K562 (cell line): ENCODE measurements at regions not wholly inside any gene's neighbourhood (a gene's known extent, or its start where the extent isn't known, plus 50 kb on each side); places are given as distances from the start of the nearest gene placed in this dataset.

ENCODE experiments used
- ATAC-seq: fragments of 200-7000 bp; cut with Tn5 transposase; 3 replicates; pipeline ENCODE4 v1.9.1; 2020; ENCODE audit warnings: moderate library complexity
- BruUV-seq: library from RNA; stranded (reverse); fragments of 400-500 nt; replicated peaks from 2 replicates; lab custom pipeline; 2021; lab: Mats Ljungman, UMichigan
- CTCF ChIA-PET: fragments of 300-600 bp; formaldehyde crosslinking; extraction: SDS; loops from one replicate; lab custom pipeline; 2021; ENCODE audit warnings: low intra/inter-chr PET ratio; lab: Yijun Ruan, JAX
- POLR2A ChIA-PET: fragments of 300-600, 350-650 bp; sonication (Branson Sonifier 250); formaldehyde crosslinking; extraction: SDS; loops from one replicate; lab custom pipeline; 2021; ENCODE audit warnings: antibody characterized with exemption, inconsistent platforms; lab: Yijun Ruan, JAX
- DNase-seq, 4 experiments: peaks; one replicate each; pipeline versions ENCODE4 v3.0.0 to v3.0.0-alpha.2; 2011 to 2018; ENCODE audit warnings: low spot score in 3 of 4, mixed read lengths in 3 of 4; ENCODE audit errors: extremely low read depth in 1 of 4
- FAIRE-seq: peaks from 2 replicates; lab custom pipeline; 2011; peaks lifted over from hg19 to GRCh38; lab: Jason Lieb, UNC
- H2AFZ ChIP-seq: 2 replicates; pipeline ENCODE4 v1.6.0; 2011; ENCODE audit warnings: low read depth, low read length, control low read depth, inconsistent platforms
- H3K27ac ChIP-seq: fragments of 200-600 bp; 3 replicates; pipeline ENCODE4 v1.8.0; 2011; ENCODE audit warnings: low read depth, mild to moderate bottlenecking, control low read depth, inconsistent platforms, low read length, moderate library complexity, mixed read lengths; ENCODE audit errors: extremely low read depth
- H3K27me3 ChIP-seq, 2 experiments: fragments of 300-600 bp in 1 of 2; 2 replicates in 1 of 2; 3 replicates in 1 of 2; pipeline versions ENCODE4 v1.6.0 to v1.8.0; 2011; ENCODE audit warnings: inconsistent platforms in 2 of 2, low read length in 2 of 2, mild to moderate bottlenecking in 1 of 2, mixed read lengths in 1 of 2, moderate library complexity in 1 of 2; ENCODE audit not compliant: control insufficient read depth in 2 of 2, insufficient read depth in 2 of 2
- H3K36me3 ChIP-seq: fragments of 300-600 bp; 3 replicates; pipeline ENCODE4 v1.8.0; 2011; ENCODE audit warnings: mild to moderate bottlenecking, low read length, inconsistent platforms; ENCODE audit not compliant: control insufficient read depth, insufficient read depth
- H3K4me1 ChIP-seq, 2 experiments: fragments of 200-600 bp in 1 of 2; replicated peaks in 1 of 2; 2 replicates in 1 of 2; 3 replicates in 1 of 2; pipeline versions ENCODE4 v1.5.1 to v1.8.0; 2011; ENCODE audit warnings: inconsistent platforms in 2 of 2, low read length in 2 of 2, mild to moderate bottlenecking in 1 of 2, mixed read lengths in 1 of 2, moderate library complexity in 1 of 2; ENCODE audit not compliant: control insufficient read depth in 2 of 2, insufficient read depth in 2 of 2
- H3K4me2 ChIP-seq: 2 replicates; pipeline ENCODE4 v1.6.1; 2011; ENCODE audit warnings: low read length, control low read depth, inconsistent platforms, mixed read lengths; ENCODE audit not compliant: insufficient read depth
- H3K4me3 ChIP-seq: fragments of 200-600 bp; sonication (generic), shearing (Covaris generic); 2 replicates; pipeline ENCODE4 v1.5.1; 2016; ENCODE audit warnings: control low read depth, inconsistent platforms
- H3K79me2 ChIP-seq: fragments of 200-600 bp; 3 replicates; pipeline ENCODE4 v1.8.0; 2011; ENCODE audit warnings: low read length, inconsistent platforms; ENCODE audit not compliant: control insufficient read depth, insufficient read depth
- H3K9ac ChIP-seq, 2 experiments: 2 replicates each; pipeline versions ENCODE4 v1.6.0 to v1.6.1; 2011; ENCODE audit warnings: low read depth in 2 of 2, low read length in 2 of 2, control low read depth in 1 of 2, inconsistent platforms in 1 of 2, mild to moderate bottlenecking in 1 of 2, mixed read lengths in 1 of 2; ENCODE audit not compliant: insufficient read depth in 1 of 2
- H3K9me1 ChIP-seq: one replicate; pipeline ENCODE4 v1.6.0; 2011; ENCODE audit warnings: inconsistent platforms, mild to moderate bottlenecking, low read length, moderate library complexity; ENCODE audit not compliant: control insufficient read depth, insufficient read depth
- H3K9me3 ChIP-seq: replicated peaks from 2 replicates; pipeline ENCODE4 v1.5.1; 2011; ENCODE audit warnings: low read depth, low read length, inconsistent platforms; ENCODE audit not compliant: control insufficient read depth, insufficient read depth
- H4K20me1 ChIP-seq: replicated peaks from 2 replicates; pipeline ENCODE4 v1.6.1; 2011; ENCODE audit warnings: low read length, inconsistent platforms, mixed read lengths; ENCODE audit not compliant: control insufficient read depth, insufficient read depth
- CAMTA2 ChIP-seq: fragments of 250-450 bp; sonication (Bioruptor Pico); conservative IDR thresholded peaks from 2 replicates; pipeline ENCODE4 v1.5.1; 2022
- CBFA2T3 ChIP-seq: fragments of 450-650 bp; IDR thresholded peaks from 2 replicates; pipeline ENCODE4 v1.6.1; 2017
- E2F3 ChIP-seq: fragments of 250-450 bp; sonication (Bioruptor Pico); IDR thresholded peaks from 2 replicates; pipeline ENCODE4 v1.4.0; 2020; ENCODE audit warnings: mild to moderate bottlenecking
- ESRRB ChIP-seq: fragments of 250-450 bp; sonication (Bioruptor Pico); IDR thresholded peaks from 2 replicates; pipeline ENCODE4 v1.5.0; 2020; ENCODE audit warnings: mild to moderate bottlenecking, moderate library complexity, borderline replicate concordance
- HIVEP1 ChIP-seq: fragments of 250-450 bp; sonication (Bioruptor Pico); IDR thresholded peaks from 2 replicates; pipeline ENCODE4 v1.4.0; 2020; ENCODE audit warnings: mild to moderate bottlenecking
- MCM7 ChIP-seq, 2 experiments: fragments of 450-650 bp; IDR thresholded peaks; 2 replicates each; pipeline ENCODE4 v1.6.1; 2016 to 2018
- NUFIP1 ChIP-seq: fragments of 450-650 bp; IDR thresholded peaks from 2 replicates; pipeline ENCODE4 v1.6.1; 2018; ENCODE audit not compliant: partially characterized antibody
- RAD51 ChIP-seq: fragments of 450-650 bp; IDR thresholded peaks from 2 replicates; pipeline ENCODE4 v1.7.1; 2016; ENCODE audit warnings: low read depth, mild to moderate bottlenecking, borderline replicate concordance
- RBM34 ChIP-seq: fragments of 200-400 bp; formaldehyde crosslinking; IDR thresholded peaks from 2 replicates; pipeline ENCODE4 v1.6.1; 2018; ENCODE audit warnings: low read length, borderline replicate concordance; ENCODE audit not compliant: insufficient read depth
- RCOR1 ChIP-seq, 2 experiments: IDR thresholded peaks; 2 replicates each; pipeline ENCODE4 v1.6.1; 2012; ENCODE audit warnings: low read depth in 2 of 2, low read length in 2 of 2, borderline replicate concordance in 1 of 2, improper control_type of control experiment in 1 of 2
- ZNF79 ChIP-seq: fragments of 250-450 bp; sonication (Bioruptor Pico); IDR thresholded peaks from 2 replicates; pipeline ENCODE4 v1.4.0; 2020; ENCODE audit warnings: low read depth, mild to moderate bottlenecking, moderate library complexity
- whole genome bisulfite sequencing: fragments of 100-300 bp; shearing (Covaris generic); methylation state at CpG from one replicate; pipeline ENCODE4 v1.1.6; 2016; ENCODE audit warnings: low coverage, mixed read lengths; ENCODE audit not compliant: insufficient coverage; ENCODE audit errors: missing lambda C conversion rate; 5-methylcytosine and 5-hydroxymethylcytosine counted together
- in situ Hi-C: fragments of 300-500 bp; cut with MboI; formaldehyde crosslinking; loops from 4 replicates; pipeline ENCODE4 v1.15.0; 2018; ENCODE audit warnings: inconsistent platforms, mixed read lengths
- intact Hi-C: fragments of 100-400 bp; cut with micrococcal nuclease; formaldehyde crosslinking; loops from 2 replicates; pipeline ENCODE4 v1.14.2; 2022

DNA sequence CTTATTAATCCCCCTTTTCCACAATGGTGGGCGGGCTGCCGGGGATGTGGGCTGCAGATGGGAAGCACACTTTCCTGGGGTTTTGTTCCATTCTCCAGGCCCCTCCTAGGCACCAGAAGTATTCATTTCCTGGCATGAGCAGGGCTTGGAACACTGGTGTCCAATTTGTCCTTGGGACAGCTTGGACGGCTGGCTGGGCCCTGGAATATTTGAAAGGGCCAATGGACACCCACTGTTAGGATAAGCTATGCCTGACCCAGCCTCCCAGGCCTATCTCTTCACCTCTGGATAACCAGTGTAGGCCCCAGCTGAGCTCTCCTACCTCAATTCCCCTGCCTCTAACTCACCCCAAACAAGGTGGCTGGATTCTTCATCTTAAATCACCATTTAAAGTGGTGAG, 354.9 kb downstream of the PTEN start:
- Histone ChIP-seq H3K79me2 (no peaks in the 10 kb centered on the region), H4K20me1 (no peaks in the 10 kb centered on the region), H3K36me3 (no peaks in the 10 kb centered on the region), H3K27ac (no peak overlapping the region), H3K27me3 (no peaks in the 10 kb centered on the region), H3K4me2 (no peak overlapping the region), H3K9ac (no peak overlapping the region), H2AFZ (no peak overlapping the region), H3K4me1 (no peaks in the 10 kb centered on the region), H3K4me3 (no peak overlapping the region), H3K9me3 (no peaks in the 10 kb centered on the region), H3K9me1 (no peaks in the 10 kb centered on the region)
- ATAC-seq (no peak), DNase-seq (no peak), FAIRE-seq (no peak)
- intact Hi-C loops (no loop called here), in situ Hi-C loops (no loop called here)
- TF ChIP-seq NUFIP1 = no peak
- no peak for TF ChIP-seq E2F3 (CRISPR knock-in tag)
- TF ChIP-seq ZNF79 (CRISPR knock-in tag) = no peak
- TF ChIP-seq MCM7 (IDR thresholded peaks at IDR 0.05) = no peak
- TF ChIP-seq HIVEP1 (CRISPR knock-in tag) = no peak
- TF ChIP-seq CAMTA2 (CRISPR knock-in tag) = no peak
- no peak for TF ChIP-seq ESRRB (CRISPR knock-in tag)
- TF ChIP-seq RCOR1 (IDR thresholded peaks at IDR 0.05; ENCODE audit: borderline replicate concordance in 1 of 2, low read depth in 2 of 2, low read length in 2 of 2) = no peak
- TF ChIP-seq RBM34 = no peak
- TF ChIP-seq CBFA2T3 = no peak
- TF ChIP-seq RAD51 = no peak
- WGBS = 5% methylated on average over 2 of the region's 3 CpGs
- ChIA-PET CTCF (no interaction called here), POLR2A (no interaction called here)
- BruUV-seq = no TSS peak
